Testis (tissue), 2 donors: ENCODE measurements at regions not wholly inside any gene's neighbourhood (a gene's known extent, or its start where the extent isn't known, plus 50 kb on each side); places are given as distances from the start of the nearest gene placed in this dataset.
"Not testable (repeated sequence)": the region's sequence is repeated elsewhere in the genome, so short reads cannot be mapped to it uniquely, and the experiment has no call there.

Source experiments
- CTCF ChIP-seq, 3 experiments: fragments of 450-650 bp in 2 of 3; fragments of 200-600 bp in 1 of 3; sonication (generic) in 1 of 3; IDR thresholded peaks; one replicate each; pipeline ENCODE4 v1.5.1; 2016 to 2019; ENCODE audit warnings: antibody characterized with exemption in 3 of 3, mild to moderate bottlenecking in 2 of 3, moderate library complexity in 1 of 3
- POLR2A ChIP-seq: fragments of 450-650 bp; IDR thresholded peaks from one replicate; pipeline ENCODE4 v1.6.1; 2017; ENCODE audit warnings: antibody characterized with exemption, mild to moderate bottlenecking, moderate library complexity

GRCh38 chr20:30621346-30621745, 636.1 kb upstream of the DEFB115 start:
- TF ChIP-seq CTCF (IDR thresholded peaks at IDR 0.05); POLR2A: not testable (repeated sequence)
